NOMO-1 treated with DMSO at 0.1 percent for 48 hours (cell line): ENCODE measurements at regions not wholly inside any gene's neighbourhood (a gene's known extent, or its start where the extent isn't known, plus 50 kb on each side); places are given as distances from the start of the nearest gene placed in this dataset.

Experiments
- DNase-seq: peaks from one replicate; lab custom pipeline; 2025; ENCODE audit not compliant: unreplicated experiment; lab: John Stamatoyannopoulos, UW

GRCh38 chr6:9540534-9541126 is 874.2 kb downstream of the TFAP2A start:
- peak; percentile 44 for DNase-seq

DNA sequence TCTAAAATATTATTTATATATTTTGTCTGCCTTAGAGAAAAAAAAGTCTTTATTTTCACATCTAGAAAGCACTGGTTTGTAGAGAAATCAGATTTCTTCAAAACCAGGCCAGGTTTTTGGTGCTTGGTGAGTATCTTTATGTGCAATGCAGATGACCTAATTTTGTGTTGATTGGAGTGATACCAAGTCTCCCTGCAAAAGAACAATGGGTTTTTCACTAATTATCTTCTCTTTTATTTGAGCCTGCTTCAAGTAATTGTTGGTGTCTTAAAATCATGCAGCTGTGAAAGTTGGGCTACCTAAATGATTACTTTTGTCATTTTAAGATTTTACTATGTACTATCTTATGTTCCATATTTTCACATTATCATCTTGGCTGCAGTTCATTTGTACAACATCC is 874.7 kb downstream of the TFAP2A start:
- no peak for DNase-seq

GRCh38 chr6:9539231-9539755 is 875.6 kb downstream of the TFAP2A start:
- no peak for DNase-seq

DNA sequence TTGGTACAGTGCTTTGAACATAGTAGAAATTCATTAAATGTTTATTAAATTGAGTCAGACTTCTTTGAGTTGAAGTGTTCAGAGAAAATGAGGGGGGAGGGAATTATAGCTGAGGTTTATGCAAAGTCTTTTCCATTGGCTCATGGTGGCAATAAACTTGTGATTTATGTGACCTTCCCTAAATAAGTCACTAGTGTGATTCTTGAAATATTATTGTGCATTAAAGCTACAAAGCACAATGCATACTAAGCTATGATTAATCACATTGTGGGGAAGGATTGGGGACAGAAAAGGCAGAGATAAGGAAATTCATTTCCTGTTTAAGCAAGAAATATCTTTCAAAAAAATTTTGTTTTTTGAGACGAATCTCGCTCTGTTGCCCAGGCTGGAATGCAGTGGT is 877.5 kb downstream of the TFAP2A start:
- DNase-seq = no peak

DNA sequence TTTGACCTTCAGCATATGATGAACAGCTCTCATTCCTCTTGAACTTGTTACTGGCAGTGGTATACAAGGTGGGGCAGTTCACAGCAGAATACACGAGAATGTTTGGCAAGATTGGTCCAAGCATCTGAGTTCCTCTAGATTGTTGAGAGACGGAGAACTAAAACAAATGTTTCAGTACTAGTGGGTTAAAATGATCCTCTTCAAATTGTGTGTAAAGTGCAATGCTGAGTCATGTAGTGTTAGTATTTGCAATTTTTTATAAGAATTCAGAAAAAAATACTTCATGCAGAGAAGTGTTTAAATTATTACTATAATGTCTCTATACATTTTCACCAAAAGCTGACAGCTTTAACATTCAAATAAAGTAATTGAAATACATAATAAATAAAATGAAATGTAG is 879.8 kb downstream of the TFAP2A start:
- DNase-seq = no peak

GRCh38 chr6:9532621-9533557 is 882.0 kb downstream of the TFAP2A start:
- no peak for DNase-seq

GRCh38 chr6:9527679-9528286 is 887.1 kb downstream of the TFAP2A start:
- peak; percentile 86 for DNase-seq

GRCh38 chr6:9523462-9523861 is 891.4 kb downstream of the TFAP2A start:
- no peak for DNase-seq

DNA sequence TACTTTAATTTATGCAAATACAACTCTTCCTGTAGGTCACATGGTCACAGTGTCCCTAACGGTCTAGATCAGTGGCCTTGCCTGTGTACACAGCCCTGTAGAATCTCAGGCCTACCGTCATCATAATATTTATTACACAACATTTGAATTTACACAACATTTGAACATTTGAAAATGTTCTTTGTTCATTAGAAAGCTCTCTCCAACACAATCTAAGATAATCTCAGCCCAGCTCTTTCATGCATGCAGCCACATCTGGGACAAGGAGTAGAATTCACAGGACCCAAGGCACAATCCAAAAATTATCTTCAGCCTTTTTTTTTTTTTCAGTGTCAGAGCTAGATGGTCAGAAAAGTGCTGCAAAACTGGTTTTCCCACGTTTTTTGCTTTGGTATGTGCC is 892.8 kb downstream of the TFAP2A start:
- DNase-seq = no peak

GRCh38 chr6:9521152-9521530 is 893.7 kb downstream of the TFAP2A start:
- DNase-seq = no peak

DNA sequence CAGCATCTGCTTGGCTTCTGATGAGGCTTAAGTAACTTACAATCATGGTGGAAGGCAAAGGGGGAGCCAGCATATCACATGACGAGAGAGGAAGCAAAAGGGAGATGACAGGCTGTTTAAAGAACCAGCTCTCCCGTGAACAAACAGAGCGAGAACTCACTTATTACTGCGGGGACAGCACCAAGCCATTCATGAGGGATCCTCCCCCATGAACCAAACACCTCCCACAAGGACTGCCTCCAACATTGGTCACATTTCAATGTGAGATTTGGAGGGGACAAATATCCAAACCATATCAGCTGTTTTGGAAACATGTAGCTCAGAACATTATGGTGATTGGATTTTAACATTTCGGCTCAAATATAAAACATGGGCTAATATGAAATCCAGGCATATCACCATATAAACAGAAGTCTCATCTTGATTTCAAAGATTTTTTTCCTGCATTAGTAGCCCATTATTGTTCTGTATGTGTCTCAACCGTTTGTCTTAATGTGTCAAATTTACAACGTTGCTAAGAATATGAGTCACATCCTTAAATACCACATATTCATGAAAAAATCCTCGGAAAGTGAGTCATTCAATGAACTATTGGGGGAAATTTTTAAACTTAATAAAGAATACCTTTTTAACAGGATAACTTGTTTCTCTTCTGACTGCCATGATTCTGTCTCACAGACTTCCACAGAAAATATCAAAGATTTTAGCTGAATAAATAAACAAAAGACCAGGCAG is 894.3 kb downstream of the TFAP2A start:
- DNase-seq = peak; percentile 50

DNA sequence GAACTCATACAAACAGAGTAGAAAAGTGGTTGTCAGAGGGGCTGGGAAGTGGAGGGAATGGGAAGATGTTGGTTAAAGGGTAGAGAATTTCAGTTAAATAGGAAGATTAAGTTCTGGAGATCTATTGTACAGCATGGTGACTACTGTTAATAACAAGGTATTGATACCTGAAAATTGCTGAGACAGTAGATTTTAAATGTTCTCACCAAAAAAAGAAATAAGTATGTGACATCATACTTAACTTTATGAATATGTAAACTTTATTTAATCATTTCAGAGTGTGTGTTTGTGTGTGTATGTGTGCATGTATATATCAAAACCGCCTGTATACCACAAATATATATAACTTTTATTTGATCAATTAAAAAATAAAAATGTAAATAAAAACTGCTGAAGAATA is 896.4 kb downstream of the TFAP2A start:
- no peak for DNase-seq

DNA sequence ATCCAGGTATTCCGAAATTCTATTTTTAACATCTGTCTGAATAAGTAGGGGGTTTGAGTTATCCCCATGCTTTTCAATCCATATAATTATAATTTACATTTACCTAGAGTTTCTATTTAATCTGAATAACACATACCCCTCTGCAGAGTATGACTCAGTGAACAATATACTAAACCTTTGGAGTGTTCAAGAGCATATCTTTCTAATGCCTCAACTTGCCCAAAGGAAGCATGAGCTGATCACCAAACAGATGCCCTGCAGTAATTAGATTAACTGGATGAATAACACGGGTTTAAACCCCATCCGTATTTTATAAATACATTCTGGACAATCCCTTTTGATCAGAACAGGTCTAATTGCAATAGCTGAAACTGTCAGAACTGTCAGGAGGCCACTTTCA is 897.1 kb downstream of the TFAP2A start:
- DNase-seq = no peak

DNA sequence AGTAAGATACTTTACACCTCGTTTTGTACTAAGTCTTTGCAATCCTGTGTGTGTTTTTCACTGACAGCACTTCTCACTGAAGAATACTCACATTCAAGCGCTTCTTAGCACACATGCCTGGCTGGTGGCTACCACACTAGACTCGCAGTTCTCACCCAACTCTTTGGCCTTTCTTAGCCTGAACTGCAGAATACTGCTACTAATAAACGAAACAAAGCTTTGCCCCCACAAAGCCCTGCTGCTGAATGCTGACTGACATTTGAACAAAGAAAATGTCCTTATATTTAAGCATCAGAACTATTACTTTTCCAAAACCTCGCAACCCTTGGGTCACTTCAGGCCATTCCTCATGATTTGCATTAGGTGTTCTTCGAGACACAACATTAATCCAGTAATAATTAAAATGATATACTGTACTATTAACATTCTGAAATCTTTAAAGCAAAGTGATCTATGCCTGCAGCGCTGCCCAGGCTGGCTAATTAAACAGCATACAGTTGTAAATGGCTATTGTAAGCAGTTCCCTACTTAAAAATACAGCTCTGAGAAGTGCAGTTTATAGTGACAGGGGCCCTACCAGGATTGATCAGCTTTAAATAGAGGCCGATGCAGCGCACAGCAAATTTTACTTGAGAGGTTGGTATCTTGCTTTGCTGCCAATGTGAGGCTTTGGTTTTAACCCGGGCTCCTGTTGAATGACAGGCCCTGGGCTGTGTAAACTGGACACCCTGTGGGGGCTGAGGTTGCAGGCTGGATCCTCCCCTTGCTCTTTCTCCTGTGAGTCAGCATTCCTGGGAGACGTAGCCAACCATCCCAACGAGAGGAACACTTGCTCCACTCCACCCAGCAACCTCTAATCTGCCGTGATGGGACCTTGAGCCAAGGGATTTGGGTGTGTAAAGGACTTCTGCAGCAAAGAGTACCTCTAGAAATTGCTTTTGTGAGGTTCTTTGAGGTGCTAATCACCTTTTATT is 899.0 kb downstream of the TFAP2A start:
- no peak for DNase-seq

GRCh38 chr6:9514146-9514545 is 900.7 kb downstream of the TFAP2A start:
- DNase-seq = no peak

DNA sequence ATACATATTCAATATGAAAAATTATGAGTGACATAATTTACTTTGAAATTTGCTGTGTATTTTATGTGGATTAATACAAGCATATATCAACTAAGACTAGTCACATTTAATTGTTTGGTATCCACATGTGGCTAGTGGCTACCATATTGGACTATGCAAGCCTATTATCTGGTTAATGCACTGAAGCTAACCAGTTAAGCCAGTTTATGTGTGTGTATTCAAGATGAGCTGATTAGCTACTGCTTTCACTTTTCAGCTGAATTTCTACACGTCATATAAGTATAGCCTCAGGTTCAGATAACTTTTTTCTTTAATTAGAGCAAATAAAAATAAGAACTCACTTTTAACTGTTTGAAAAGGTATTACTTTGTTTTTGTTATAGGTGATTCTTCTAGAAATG is 903.7 kb downstream of the TFAP2A start:
- no peak for DNase-seq

GRCh38 chr6:9507136-9507895 is 907.6 kb downstream of the TFAP2A start:
- DNase-seq = no peak

DNA sequence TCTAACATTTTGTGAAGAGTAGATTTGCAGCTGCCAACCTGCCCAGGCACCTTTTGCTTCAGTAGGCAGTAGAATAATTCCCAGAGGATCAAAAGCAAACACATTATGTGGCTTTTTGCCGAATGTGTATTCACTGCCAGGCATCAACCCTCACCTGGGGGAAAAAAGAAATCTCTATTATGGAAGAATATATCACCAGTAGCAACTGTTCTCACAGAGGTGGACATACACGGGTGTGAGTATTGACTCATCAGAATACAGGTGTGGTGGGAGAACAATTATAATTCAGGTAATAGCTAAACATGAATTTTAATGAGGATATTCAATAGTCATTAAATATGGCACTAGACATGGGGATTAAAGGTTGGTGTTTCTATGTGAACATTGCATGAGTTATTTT is 910.7 kb downstream of the TFAP2A start:
- no peak for DNase-seq

DNA sequence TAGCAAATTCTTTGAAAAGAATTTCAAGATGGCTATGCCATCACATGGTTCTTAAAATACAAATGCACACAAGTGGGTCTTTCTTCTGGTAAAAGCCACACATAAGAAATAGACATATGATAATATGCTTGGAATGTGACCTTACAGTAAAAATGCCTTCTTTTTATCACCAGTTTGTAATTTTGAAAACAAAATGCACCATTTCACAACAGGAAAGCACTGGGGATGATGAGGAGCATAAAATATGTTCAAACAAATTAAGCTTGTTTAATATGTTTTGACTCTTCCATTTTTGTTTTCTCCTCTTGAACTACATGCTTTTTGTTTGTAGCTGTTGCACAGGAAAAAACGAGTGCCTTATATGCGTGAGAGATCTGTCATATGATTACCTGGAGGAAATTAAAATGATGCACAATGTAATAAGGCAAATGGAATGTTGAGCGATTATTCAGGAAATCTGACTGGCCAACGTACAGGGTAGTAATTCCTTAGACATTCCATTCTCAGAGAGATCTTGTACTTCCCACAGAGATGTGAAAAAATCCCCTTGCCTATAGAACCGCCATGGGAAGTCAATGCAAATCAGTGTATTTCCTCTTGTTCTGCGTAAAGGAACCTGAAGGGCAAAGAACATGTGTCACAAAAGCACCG is 911.6 kb downstream of the TFAP2A start:
- no peak for DNase-seq
